LNCAP (cell line): ENCODE measurements at regions not wholly inside any gene's neighbourhood (a gene's known extent, or its start where the extent isn't known, plus 50 kb on each side); places are given as distances from the start of the nearest gene placed in this dataset.

Source experiments
- CTCF ChIP-seq: fragments of 450-650 bp; IDR thresholded peaks from 2 replicates; pipeline ENCODE4 v1.5.1; 2017; ENCODE audit warnings: mild to moderate bottlenecking

GRCh38 chr2:128772671-128773070, 454.0 kb upstream of the HS6ST1 start:
- no peak for TF ChIP-seq CTCF

GRCh38 chr2:128773641-128774319, 455.1 kb upstream of the HS6ST1 start:
- TF ChIP-seq CTCF = no peak

GRCh38 chr2:128774320-128775216, 455.9 kb upstream of the HS6ST1 start:
- TF ChIP-seq CTCF = no peak

GRCh38 chr2:128775217-128775913, 456.7 kb upstream of the HS6ST1 start:
- TF ChIP-seq CTCF = no peak

- no peak for TF ChIP-seq CTCF
Observed at GRCh38 chr2:128775914-128776285, 457.2 kb upstream of the HS6ST1 start.

- no peak for TF ChIP-seq CTCF
Observed at GRCh38 chr2:128776461-128777195, 458.0 kb upstream of the HS6ST1 start.
